Activated CD4-positive, alpha-beta T cell treated with anti-CD3 and anti-CD28 coated beads, Interleukin-2, amount 50 U/mL, for 4 hours (primary cell): ENCODE measurements at regions not wholly inside any gene's neighbourhood (a gene's known extent, or its start where the extent isn't known, plus 50 kb on each side); places are given as distances from the start of the nearest gene placed in this dataset.

Source experiments
- DNase-seq, 2 experiments: peaks; one replicate each; pipeline ENCODE4 v3.0.0-alpha.2; 2020

DNA sequence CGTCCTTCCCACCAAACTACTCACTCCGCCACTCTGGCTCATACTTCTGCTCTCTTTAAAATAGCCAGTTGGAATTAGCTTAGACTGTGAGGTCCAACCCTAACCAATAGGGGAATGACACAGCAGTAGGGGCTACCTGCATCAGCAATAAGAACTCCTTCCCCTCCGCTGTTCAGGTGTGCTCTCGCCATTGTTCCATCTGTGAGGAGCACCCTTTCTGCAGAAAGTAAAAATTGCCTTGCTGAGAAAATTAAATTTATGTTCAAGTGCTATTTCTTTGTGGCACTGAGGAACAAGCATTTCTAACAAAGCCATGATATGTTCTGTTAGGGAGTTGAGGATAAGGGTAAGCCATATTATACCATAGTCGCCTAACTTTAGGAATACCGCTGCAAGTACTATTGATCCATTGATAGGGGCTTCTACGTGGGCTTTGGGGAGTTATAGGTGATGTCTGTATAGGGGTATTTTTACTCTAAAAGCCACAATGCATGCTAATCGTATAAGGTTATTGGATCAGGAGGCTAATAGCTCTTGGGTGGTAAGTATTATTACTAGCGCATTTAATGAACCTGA lies 1269.5 kb downstream of the TYW1 start:
- DNase-seq: no peak

DNA sequence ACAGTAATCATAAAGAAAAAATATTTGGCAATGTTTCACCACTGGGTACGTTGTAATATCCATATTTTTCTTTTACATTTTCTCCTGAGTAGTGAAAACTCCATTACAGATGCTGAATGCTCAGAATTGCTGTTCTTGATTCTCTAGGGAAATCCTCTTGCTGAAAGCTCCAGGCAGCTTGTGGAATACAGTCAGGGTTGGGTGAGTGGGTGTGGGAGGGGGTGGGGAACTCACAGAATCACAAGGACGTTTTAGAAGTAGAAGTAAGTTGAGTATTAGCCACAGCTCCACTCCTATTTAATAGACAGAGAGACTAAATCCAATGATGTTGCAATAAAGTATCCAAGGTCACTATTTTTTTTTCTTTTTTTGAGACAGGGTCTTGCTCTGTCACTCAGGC lies 1270.9 kb downstream of the TYW1 start:
- DNase-seq: no peak

DNA sequence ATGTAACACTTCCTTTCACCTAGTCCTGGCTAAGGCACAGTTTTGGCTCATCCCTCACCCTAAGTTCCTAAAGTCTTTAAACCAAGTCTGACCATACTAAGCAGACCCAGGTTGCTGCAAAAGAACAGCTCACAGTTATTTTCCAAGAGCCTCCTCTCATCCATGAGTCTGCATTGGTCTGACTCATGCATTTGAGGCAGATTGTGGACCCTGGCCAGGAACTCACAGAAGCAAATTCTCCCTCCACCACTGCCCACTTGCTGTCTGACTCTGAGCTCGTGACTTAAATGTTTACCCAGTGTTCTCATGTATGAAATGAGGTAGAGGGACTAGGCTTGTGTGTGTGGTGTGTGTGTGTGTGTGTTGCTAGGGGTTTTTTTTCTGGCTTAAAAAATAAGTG lies 1272.8 kb downstream of the TYW1 start:
- no peak for DNase-seq

DNA sequence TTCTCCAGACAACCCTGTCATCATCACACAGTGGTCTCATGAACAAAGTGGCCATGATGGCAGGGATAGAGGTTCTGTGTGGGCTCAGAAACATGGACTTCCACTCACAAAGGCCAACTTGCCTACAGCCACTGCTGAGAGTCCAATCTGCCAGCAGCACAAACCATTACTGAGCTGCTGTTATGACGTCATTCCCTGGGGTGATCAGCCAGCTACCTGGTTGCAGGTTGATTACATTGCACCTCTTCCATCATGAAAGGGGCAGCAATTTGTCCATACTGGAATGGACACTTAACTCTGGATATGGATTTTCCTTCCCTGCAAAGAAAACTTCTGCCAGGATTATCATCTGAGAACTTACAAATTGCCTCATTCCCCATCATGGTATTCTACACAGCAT lies 1275.9 kb downstream of the TYW1 start:
- no peak for DNase-seq

DNA sequence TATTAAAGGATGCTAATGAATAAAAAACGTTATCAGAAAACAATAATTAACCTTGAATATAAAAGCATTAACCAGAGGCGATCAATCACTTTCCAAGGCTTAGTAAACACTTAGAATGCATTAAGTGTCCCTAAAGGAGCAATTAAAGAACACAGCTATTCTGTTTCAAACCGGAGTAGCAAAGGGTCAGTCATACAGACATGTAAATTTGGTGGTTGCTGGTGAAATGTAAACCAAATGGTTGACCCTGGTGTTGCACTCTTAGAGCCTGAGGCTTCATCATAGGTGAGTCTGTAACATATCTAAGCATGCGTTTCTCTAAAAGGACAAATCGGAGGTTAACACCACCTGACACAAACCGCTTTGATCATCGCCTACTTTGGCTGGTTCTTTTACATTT lies 1280.1 kb downstream of the TYW1 start:
- DNase-seq: no peak

DNA sequence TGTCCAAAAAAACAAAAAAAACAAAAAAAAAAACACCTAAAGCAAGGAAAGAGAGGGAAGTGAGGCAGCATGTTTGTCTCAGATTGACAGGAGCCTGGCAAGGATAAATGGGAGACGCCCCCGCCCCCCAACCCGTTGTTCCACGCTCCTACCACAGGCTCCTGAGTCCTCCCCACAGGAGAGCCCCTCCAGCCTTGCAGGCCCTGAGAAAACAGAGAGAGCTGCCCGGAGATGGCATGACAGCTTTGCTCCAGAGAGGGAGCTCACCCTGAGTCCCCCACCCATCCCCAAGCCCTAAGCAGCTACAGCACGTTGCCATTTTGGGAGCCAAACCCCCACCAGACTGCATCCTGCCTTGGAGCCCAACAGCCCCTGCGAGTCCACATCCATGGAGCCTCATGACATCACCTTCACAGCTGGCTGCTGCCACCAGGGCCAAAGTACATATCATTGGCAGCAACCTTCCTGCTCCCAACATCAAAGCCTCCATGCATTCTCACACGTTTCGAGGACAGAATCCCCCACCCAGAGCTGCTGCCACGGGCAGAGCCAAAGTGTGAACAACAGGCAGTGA lies 1283.3 kb downstream of the TYW1 start:
- no peak for DNase-seq

DNA sequence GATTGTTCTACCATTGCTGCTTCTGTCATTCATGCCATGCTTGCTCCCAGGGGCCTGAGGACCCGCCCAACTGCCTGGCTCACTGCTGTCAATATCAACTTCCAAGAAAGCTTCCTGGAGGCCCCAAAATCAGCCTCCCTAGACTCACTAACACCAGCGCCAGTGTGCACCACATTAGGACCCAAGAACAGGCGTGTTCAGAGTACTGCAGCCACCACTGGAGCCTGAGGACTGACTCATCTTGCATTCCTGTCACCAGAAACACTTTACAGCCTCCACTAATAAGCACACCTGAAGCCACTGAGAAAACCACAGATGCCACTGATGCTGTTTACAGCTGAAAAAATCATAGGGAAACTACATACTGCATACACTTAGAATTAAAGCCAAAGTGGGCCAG lies 1284.3 kb downstream of the TYW1 start:
- DNase-seq: no peak

DNA sequence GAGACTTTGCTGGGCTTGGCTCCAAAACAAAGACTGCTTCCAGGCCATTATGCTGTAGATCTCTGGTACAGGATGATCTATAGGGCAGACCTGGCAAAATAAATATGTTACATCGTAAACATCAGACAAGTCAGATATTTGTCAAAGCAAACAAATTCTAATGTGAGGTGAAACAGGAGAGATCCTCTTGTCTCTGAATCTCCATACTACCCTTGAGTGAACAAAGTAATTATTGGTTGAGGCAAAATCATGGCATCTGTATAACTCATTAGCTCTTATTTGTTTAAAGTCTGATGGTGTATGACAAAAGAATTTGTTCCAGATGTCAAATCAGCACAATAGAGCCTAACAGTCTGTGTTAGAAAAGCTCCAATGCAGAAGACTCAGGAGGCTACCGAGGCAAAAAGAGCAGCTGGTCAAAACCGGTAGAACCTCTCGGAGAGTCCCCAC lies 1291.5 kb downstream of the TYW1 start:
- DNase-seq: no peak

DNA sequence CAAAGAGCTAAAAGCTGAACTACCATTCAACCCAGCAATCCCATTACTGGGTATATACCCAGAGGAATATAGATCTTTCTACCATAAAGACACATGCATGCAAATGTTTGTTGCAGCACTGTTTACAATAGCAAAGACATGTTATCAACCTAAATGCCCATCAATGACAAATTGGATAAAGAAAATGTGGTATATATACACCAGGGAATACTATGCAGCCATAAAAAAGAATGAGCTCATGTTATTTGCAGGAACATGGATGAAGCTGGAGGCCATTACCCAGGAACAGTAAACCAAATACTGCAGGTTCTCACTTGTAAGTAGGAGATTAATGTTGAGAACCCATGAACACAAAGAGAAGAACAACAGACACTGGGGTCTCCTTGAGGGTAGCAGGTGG lies 1295.1 kb downstream of the TYW1 start:
- no peak for DNase-seq

DNA sequence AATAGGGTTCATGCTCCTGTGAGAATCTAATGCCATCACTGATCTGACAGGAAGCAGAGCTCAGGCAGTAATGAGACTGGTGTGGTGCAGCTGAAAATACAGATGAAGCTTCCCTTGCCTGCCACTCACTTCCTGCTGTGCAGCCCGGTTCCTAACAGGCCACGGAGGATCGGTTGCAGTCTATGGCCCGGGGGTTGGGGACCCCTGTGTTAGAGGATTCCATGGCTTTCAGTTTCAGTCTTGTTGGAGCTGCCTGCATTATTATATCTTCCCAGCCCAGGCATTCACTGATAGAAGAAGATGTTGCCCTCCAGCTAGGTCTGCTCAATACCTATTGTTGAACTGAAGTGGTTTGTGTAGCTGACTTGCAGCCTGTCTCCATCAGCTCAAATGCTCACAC lies 1298.8 kb downstream of the TYW1 start:
- DNase-seq: no peak

DNA sequence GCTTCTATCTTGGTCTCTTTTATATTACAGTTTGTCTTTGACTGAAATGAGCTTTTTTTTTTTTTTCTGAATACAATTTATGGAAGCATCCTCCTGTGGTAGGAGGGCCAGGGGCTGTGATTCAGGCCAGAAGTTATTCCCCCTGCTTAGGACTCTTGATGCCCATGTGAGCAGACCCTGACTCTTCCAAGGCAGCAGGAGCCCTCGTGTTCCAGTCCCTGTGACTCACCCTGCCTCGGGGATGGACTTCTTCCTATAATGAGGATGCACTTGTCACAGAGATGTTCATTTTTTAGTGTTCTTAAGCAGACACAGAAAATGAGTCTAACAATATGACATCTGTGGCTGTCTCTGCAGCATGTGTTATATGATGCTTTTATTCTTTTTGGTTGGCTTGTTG lies 1293.7 kb upstream of the AUTS2 start:
- no peak for DNase-seq

DNA sequence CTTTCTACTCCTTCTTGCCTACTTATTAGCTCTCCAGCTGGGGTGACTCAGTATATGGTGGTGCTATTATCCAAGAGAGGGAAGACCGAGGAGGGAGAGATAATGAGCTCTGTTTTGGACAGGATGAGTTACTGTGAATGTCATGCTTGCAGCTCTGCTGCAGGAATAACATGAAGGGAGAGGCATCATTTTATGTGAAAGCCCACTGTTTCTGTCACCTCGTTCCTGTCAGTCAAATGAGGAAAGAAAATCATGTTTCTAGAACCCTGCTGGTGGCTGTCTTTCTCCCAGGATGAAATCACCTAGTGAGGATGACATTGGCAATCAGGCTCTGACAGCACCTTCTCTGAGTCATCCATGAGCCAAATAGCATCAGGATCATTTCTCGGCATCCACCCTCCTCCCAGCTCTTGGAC lies 1291.6 kb upstream of the AUTS2 start:
- DNase-seq: no peak

DNA sequence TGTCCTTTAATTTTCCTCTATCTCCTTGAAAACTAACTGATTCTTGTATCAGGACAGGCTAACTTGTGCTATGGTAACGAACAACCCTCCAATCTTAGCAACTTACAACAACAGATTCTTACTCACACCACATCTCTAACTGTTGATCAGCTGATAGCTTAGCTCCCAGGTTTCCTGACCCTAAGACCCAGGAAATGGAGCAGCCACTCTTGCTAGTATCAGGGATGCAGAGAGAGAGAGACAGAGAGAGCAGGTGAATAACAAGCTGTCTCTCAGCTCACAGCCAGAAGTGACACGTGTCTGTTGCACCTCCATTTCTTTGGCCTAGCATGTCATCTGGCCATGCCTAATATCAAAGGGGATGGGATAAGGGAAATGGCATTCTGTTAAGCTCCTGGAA lies 1289.0 kb upstream of the AUTS2 start:
- no peak for DNase-seq

DNA sequence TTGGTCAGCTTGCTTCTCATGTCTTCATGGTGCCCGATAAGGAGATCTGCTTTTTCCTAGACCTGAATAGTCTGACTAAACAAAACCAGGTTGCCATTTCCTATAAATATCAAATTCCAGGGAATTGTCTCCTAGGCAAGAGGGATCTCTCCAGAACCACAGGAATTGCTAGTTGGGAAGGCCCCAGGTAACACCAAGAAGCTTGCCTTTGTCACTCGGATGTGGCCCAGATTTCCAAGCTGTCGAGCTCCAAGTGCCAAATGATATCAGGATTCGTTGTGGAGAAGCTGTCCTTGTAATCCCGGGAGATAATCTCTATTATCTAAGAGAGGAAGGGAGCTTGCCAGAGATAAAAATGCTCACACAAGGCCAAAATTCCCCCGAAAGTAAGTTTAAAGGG lies 1288.5 kb upstream of the AUTS2 start:
- DNase-seq: no peak

DNA sequence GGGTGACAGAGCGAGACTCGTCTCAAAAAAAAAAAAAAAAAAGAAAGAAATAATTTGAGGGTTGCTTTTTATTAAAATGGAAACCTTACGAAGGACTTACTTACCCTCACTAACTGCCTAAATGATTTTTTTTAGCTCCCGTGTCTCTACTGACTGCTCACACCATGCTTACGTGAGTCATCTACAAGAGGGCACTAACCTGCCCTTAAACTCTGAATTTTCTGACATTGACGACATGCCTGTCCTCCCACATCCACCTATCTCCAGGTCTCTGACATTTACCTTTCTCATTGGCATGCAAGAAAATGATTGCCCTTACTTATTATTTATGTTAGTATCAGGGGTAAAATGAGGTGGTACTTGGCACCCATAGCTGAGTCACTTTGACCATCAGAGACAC lies 1286.3 kb upstream of the AUTS2 start:
- no peak for DNase-seq

DNA sequence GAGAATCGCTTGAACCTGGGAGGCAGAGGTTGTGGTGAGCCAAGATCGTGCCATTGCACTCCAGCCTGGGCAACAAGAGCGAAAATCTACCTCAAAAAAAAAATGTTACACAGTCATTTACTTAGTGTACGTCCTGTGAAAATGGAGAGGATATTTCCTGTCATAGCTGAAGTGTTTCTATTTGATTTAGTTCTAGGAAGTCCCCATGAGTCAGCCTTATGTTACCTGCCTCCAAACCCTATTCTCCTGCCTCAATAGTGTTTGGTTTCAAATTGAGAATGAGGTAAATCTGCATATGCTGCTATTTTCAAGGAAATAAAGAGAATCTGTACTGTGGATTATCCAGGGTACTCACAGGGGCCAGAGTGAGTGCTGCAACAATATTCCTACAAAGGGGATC lies 1284.5 kb upstream of the AUTS2 start:
- DNase-seq: no peak

DNA sequence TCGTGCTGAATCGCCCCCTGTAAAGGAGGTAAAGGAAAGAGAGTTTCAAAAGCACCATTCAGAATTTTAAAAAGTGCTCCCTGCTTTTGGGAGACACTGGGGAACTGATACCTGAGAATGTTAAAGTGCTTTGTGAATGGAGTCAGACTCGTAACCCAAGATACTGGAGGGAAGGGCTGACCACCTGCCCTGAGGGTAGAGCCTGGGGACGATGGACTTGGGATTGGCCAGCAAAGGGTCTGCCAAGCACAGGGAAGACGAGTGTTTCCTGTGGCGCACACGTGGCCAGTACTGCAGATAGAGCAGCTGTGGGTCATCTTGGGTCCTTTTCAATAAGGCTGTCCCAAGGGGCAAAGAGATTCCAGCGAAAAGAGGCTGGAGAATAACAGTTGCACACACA lies 1284.1 kb upstream of the AUTS2 start:
- DNase-seq: no peak

DNA sequence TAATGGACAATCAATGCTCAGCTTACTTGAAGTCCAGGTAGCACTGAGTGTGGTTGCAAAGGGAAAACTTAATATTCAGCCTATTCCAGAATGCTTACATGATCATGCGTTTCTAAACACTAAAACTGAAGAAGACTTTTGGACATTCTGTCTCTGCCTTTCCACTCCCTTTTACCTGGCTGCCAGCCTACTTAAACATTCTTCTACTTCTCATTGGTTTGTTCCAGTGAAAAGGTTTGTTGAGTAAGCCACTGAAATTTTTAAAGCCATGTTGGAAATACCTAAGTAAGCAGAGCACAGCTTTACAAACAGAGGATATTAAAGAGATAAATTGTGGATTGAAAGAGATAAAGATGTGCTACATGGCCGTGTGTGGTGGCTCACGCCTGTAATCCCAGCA lies 1280.8 kb upstream of the AUTS2 start:
- DNase-seq: no peak

DNA sequence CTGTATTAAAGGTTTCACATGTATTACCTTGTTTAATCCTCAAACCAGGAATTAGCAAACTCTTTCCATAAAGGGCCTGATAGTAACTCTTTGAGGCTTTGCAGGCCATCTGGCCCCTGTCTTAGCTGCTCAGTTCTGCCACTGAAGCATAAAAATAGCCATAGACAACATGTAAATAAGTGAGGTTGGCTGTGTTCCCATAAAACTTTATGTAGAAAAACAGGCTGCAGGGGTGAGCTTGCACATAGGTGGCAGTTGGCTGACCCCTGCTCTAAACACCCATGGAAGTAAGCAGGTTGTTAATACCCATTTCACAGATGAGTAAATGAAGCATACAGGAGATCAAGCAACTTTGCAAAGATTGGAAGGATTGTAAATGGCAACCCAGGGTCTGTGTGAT lies 1279.2 kb upstream of the AUTS2 start:
- no peak for DNase-seq

DNA sequence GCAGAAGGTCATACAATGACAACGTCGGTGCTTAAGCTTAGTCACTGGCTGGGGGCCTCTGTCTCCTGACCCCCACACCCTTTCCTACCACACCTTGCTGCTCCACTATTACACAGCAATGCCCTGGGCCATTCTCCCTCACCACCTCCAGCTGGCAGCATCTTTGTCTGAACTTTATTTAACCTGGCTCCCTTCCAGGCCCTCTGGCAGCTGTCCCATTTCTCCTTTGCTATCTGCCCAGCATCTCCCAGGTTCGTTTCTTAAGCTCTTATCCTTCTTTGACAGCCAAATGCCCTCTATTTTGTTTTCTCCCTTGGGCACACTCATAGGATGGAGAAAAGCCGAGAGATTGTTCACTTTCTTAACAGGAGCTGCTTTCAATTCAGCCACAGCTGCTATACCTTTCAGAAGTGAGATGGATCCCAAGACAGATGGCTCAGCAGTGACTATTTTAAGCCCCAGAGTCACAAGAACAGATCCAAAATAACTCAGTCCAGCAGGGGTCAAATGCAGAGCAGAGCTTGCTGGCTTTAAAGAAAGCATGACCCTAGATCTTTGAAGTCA lies 1277.1 kb upstream of the AUTS2 start:
- no peak for DNase-seq

DNA sequence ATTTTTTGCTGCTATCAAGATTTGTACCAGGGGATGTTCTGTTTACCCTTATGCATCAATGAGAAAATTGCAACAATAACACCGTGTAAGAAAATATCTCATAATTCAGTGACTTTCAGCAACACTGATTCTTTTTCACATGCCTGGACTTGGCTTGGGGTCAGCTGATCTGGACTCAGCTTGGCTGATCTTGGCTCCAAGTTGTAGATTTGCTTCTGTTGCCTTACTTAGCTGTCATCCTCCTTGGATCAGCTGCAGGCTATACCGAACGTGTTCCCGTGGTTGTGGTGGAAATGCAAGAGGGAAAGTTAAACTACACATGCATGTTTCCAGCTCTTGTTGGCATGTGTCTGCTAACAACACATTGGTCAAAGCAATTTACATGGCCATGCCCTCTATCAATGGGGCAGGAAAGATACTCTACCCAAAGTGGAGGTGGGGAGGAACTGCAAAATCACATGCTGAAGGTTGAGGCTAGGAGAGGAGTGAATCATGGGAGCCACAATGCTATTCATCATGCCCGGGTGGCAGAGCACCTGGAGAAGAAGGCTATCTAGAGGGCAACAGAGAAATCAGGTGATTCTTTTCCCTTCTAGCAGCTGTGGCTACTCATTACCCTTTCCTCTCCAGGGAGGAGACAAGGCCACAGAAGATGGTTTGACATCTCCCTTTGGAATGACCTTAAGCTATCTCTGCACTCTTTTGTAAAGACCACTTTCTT lies 1276.3 kb upstream of the AUTS2 start:
- no peak for DNase-seq

DNA sequence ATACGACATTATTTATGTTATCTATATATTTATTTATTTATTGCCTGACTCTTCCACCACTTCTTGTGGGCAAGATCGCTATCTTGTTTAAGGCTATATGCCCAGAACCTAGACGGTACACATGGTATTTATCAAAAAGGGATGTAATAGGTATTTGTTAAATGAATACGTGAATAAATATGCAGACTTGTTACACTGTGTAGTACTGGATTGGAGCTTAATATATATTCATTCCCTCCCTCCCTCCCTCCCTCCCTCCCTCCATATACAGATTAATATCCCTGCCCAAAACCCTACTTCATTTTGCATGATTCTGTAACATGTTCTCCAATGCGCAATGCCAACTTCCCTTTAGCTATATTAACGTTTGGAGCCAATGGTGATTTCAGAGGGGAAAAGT lies 1273.7 kb upstream of the AUTS2 start:
- no peak for DNase-seq

DNA sequence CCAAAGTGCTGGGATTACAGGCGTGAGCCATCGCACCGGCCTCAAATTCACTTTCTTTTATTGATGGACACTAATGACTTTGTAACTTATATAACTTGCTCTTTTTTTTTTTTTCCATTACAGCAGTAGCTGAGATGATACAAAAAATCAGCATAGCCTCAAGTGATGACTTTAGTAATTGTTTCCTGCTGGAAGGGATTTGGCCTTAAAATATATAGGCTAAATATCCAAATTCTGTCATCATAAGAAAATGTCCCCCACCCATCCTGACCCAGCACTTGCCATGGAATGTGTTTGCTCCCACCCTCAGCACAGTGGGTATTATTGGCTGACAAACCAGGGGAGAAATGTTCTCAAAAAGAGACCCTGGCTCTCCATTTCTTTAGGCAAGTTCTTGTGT lies 1264.1 kb upstream of the AUTS2 start:
- DNase-seq: no peak

DNA sequence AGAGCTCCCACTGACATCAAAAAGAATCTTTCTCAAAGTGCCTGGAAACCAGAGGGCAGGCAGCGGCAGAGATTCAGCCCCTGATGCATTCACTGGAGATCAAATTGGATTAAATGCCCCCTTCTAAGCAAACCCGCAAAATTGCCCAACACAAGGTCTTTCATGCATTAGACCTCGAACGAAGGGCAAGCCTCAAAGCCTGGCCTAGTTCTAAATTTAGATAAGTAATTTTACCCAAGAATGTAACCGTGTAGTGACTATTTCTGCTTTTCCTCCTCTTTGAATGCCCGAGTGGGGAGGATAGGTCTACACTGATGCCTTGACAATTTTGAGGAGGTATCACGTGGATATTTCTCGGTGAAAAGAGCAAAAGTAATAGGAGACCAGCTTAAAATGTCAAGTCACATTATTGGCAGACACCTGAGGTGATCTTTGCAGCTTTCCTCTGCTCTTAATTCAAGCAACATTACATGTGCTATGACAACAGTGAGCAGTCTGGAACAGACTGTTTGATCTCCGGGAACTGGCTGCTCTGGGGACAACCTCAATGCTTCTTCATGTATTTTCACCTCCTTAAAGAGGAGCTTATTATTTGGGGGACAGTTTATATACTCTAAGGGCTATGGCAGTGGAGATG lies 1263.5 kb upstream of the AUTS2 start:
- no peak for DNase-seq
